ENCODE measurements at regions not wholly inside any gene's neighbourhood (a gene's known extent, or its start where the extent isn't known, plus 50 kb on each side); places are given as distances from the start of the nearest gene placed in this dataset.

GRCh38 chr2:209073151-209073550 is 350.7 kb upstream of the MAP2 start:
- TF ChIP-seq CTCF (IDR thresholded peaks at IDR 0.05; ENCODE audit: borderline replicate concordance, extremely low read depth, low read length, poor library complexity, severe bottlenecking) (no peak), EZH2 (IDR thresholded peaks at IDR 0.05; ENCODE audit: borderline replicate concordance, low read depth, low read length, severe bottlenecking) (no peak)

Measured in DND-41 (cell line).